ENCODE measurements at regions not wholly inside any gene's neighbourhood (a gene's known extent, or its start where the extent isn't known, plus 50 kb on each side); places are given as distances from the start of the nearest gene placed in this dataset.

DNA sequence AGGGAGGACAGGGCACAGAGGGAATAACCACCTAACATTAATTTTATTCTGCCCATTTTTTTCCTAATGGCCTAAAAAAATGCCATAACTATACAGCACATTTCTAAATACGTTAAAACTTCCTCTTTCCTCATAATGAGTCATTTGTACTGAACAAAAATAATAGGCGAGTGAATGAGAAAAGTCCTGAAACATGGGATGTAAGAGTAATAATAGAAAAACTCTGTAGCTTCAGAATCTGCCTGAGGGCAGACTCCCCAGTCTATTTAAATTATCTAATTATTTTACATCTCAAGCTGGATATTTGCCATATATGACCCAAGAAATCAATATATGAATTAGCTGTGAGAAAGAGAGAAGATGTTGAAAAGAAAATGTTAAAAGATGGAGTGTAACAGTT is 285.1 kb downstream of the TMX3 start:
- no peak overlapping the region for H3K27ac ChIP-seq
- no peaks in the 10 kb centered on the region for H3K9me3 ChIP-seq
- 72% methylated on average over 2 of the region's 2 CpGs for WGBS
- no peaks in the 10 kb centered on the region for H3K4me1 ChIP-seq (replicated peaks)
- TF ChIP-seq POLR2AphosphoS5 (IDR thresholded peaks at IDR 0.05): no peak
- TF ChIP-seq, protein P1, sequence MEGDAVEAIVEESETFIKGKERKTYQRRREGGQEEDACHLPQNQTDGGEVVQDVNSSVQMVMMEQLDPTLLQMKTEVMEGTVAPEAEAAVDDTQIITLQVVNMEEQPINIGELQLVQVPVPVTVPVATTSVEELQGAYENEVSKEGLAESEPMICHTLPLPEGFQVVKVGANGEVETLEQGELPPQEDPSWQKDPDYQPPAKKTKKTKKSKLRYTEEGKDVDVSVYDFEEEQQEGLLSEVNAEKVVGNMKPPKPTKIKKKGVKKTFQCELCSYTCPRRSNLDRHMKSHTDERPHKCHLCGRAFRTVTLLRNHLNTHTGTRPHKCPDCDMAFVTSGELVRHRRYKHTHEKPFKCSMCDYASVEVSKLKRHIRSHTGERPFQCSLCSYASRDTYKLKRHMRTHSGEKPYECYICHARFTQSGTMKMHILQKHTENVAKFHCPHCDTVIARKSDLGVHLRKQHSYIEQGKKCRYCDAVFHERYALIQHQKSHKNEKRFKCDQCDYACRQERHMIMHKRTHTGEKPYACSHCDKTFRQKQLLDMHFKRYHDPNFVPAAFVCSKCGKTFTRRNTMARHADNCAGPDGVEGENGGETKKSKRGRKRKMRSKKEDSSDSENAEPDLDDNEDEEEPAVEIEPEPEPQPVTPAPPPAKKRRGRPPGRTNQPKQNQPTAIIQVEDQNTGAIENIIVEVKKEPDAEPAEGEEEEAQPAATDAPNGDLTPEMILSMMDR (IDR thresholded peaks at IDR 0.05): no peak
- no peak for TF ChIP-seq POLR2A (IDR thresholded peaks at IDR 0.05)
- no peak for DNase-seq (ENCODE audit: low spot score)
- no peak overlapping the region for H3K4me3 ChIP-seq
- intact Hi-C loops (cut with DNase I): no loop called here
- H3K27me3 ChIP-seq (replicated peaks; ENCODE audit: insufficient read depth): no peaks in the 10 kb centered on the region
- no peaks in the 10 kb centered on the region for H3K36me3 ChIP-seq

DNA sequence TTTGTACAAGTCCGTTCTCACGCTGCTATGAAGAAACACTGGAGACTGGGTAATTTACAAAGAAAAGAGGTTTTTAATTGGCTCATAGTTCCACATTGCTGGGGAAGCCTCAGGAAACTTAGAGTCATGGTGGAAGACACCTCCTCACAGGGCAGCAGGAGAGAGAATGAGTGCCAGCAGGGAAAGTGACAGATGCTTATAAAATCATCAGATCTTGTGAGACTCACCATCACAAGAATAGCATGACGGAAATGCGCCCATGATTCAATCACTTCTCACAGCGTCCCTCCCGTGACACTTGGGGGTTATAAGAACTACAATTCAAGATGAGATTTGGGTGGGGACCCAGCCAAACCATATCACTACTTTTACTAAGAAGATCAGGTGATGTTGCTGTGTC is 285.8 kb downstream of the TMX3 start:
- H3K36me3 ChIP-seq: no peaks in the 10 kb centered on the region
- TF ChIP-seq, protein P1 (IDR thresholded peaks at IDR 0.05): no peak
- TF ChIP-seq POLR2AphosphoS5 (IDR thresholded peaks at IDR 0.05) (no peak), POLR2A (IDR thresholded peaks at IDR 0.05) (no peak)
- no peaks in the 10 kb centered on the region for H3K27me3 ChIP-seq (replicated peaks; ENCODE audit: insufficient read depth)
- H3K27ac ChIP-seq: no peak overlapping the region
- H3K4me3 ChIP-seq: no peak overlapping the region
- no peaks in the 10 kb centered on the region for H3K4me1 ChIP-seq (replicated peaks)
- intact Hi-C loops (cut with DNase I): no loop called here
- 95% methylated on average over 6 of the region's 6 CpGs for WGBS
- no peak for DNase-seq (ENCODE audit: low spot score)
- H3K9me3 ChIP-seq: no peaks in the 10 kb centered on the region

DNA sequence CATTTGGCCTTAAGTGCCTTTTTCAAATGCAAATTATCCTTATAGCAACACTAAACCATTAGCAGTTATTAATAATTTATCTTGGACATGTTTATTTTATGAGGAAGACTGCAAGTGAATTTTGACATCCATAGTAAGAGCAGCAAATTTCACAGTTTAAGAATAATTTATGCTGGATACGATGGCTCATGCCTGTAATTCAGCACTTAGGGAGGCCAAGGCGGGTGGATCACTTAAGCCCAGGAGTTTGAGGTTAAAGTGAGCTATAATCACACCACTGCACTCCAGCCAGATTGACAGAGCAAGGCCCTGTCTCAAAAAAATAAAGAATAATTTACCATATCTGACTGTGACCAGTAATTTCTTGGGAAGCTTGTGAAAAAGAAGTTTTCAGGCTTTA is 286.2 kb downstream of the TMX3 start:
- H3K36me3 ChIP-seq: no peaks in the 10 kb centered on the region
- no peak overlapping the region for H3K4me3 ChIP-seq
- no peak overlapping the region for H3K27ac ChIP-seq
- intact Hi-C loops (cut with DNase I): no loop called here
- H3K9me3 ChIP-seq: no peaks in the 10 kb centered on the region
- no peaks in the 10 kb centered on the region for H3K27me3 ChIP-seq (replicated peaks; ENCODE audit: insufficient read depth)
- H3K4me1 ChIP-seq (replicated peaks): no peaks in the 10 kb centered on the region
- 84% methylated on average over 2 of the region's 2 CpGs for WGBS
- TF ChIP-seq POLR2A (IDR thresholded peaks at IDR 0.05): no peak
- no peak for TF ChIP-seq POLR2AphosphoS5 (IDR thresholded peaks at IDR 0.05)
- TF ChIP-seq, protein P1 (IDR thresholded peaks at IDR 0.05): no peak
- no peak for DNase-seq (ENCODE audit: low spot score)

DNA sequence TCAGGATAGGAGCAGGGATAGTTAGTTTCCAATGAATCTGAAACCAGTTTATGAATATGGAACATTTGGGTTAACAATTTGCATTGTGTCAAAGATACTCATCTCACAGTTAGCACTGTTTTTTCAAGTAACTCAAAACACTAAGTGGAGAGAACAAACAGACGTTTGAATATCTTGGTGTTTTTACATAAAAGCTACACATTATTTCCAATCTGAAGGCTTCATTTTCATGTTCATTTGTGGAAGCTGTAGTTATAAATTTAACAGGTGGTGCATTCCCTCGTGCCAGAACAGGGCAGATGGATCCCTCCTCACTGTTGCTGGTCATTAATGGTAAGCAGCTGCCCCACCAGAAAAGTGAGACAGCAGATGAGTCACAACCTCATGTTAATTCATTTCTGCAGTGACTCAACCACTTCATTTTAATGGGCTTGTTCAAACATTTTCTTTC is 286.9 kb downstream of the TMX3 start:
- Histone ChIP-seq H3K36me3 (no peaks in the 10 kb centered on the region), H3K9me3 (no peaks in the 10 kb centered on the region), H3K27ac (no peak overlapping the region), H3K27me3 (replicated peaks; ENCODE audit: insufficient read depth) (no peaks in the 10 kb centered on the region), H3K4me3 (no peak overlapping the region), H3K4me1 (replicated peaks) (no peaks in the 10 kb centered on the region)
- intact Hi-C loops (cut with DNase I): no loop called here
- no peak for DNase-seq (ENCODE audit: low spot score)
- TF ChIP-seq POLR2A (IDR thresholded peaks at IDR 0.05) (no peak), POLR2AphosphoS5 (IDR thresholded peaks at IDR 0.05) (no peak)
- TF ChIP-seq, protein P1 (IDR thresholded peaks at IDR 0.05): no peak
- WGBS: 26% methylated on average over 2 of the region's 2 CpGs

DNA sequence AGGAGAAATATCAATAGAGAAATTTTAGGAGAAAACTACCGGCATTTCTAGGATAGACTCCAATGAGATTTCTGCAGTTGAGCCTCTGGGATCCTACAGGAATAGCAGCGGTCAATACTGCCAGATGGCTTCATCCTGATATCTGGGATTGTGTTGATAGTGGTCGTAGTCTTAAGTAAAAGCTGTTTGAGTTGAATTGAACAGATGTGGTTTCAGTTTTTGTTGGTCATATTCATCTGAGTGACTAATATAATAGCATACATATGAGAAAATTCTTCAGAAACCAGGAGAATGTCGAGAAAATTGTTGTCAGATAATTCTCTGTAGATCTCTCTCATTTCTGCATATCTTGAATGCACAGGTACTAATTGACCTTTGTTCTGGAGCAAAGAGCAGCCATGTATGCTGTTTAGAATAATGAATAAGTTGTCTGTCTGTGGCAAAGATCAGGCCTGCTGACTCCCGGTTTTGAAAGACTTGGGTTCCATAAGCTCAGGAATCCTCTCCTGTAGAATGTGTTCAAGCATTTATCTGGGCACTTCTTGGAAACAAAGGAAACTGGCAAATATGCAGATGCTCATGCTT is 288.1 kb downstream of the TMX3 start:
- H3K36me3 ChIP-seq: no peaks in the 10 kb centered on the region
- H3K9me3 ChIP-seq: no peaks in the 10 kb centered on the region
- no peak overlapping the region for H3K27ac ChIP-seq
- no peak overlapping the region for H3K4me3 ChIP-seq
- TF ChIP-seq, protein P1 (IDR thresholded peaks at IDR 0.05): no peak
- TF ChIP-seq POLR2AphosphoS5 (IDR thresholded peaks at IDR 0.05): no peak
- TF ChIP-seq POLR2A (IDR thresholded peaks at IDR 0.05): no peak
- WGBS: 93% methylated on average over 5 of the region's 5 CpGs
- no peak for DNase-seq (ENCODE audit: low spot score)
- H3K27me3 ChIP-seq (replicated peaks; ENCODE audit: insufficient read depth): no peaks in the 10 kb centered on the region
- H3K4me1 ChIP-seq (replicated peaks): no peaks in the 10 kb centered on the region
- intact Hi-C loops (cut with DNase I): no loop called here
